D341Med (cell line): ENCODE measurements at regions not wholly inside any gene's neighbourhood (a gene's known extent, or its start where the extent isn't known, plus 50 kb on each side); places are given as distances from the start of the nearest gene placed in this dataset.

Experiments
- DNase-seq: peaks from one replicate; pipeline ENCODE4 v3.0.0; 2012; ENCODE audit warnings: low spot score

GRCh38 chr10:36301539-36301938 is 659.4 kb upstream of the FZD8 start:
- DNase-seq: no peak

- no peak for DNase-seq
Measured at GRCh38 chr10:36301139-36301538, 659.0 kb upstream of the FZD8 start.

- DNase-seq: no peak
Measured at GRCh38 chr10:36283827-36284226, 641.7 kb upstream of the FZD8 start.

GRCh38 chr10:36281831-36282331 is 639.8 kb upstream of the FZD8 start:
- DNase-seq: no peak

- no peak for DNase-seq
Measured at GRCh38 chr10:36280890-36281499, 638.9 kb upstream of the FZD8 start.

- no peak for DNase-seq
Measured at GRCh38 chr10:36280321-36280741, 638.2 kb upstream of the FZD8 start.

- no peak for DNase-seq
Measured at GRCh38 chr10:36278176-36278575, 636.1 kb upstream of the FZD8 start.

GRCh38 chr10:36277459-36277858 is 635.4 kb upstream of the FZD8 start:
- DNase-seq: no peak

GRCh38 chr10:36271627-36272340 is 629.7 kb upstream of the FZD8 start:
- DNase-seq: no peak

GRCh38 chr10:36269222-36269621 is 627.1 kb upstream of the FZD8 start:
- no peak for DNase-seq

- no peak for DNase-seq
Measured at GRCh38 chr10:36266923-36267322, 624.8 kb upstream of the FZD8 start.

GRCh38 chr10:36265741-36266140 is 623.6 kb upstream of the FZD8 start:
- no peak for DNase-seq

- DNase-seq: no peak
Measured at GRCh38 chr10:36263871-36264270, 621.8 kb upstream of the FZD8 start.

GRCh38 chr10:36256948-36257356 is 614.9 kb upstream of the FZD8 start:
- DNase-seq: no peak

GRCh38 chr10:36256166-36256565 is 614.1 kb upstream of the FZD8 start:
- no peak for DNase-seq

GRCh38 chr10:36254199-36254598 is 612.1 kb upstream of the FZD8 start:
- DNase-seq: no peak

- no peak for DNase-seq
Measured at GRCh38 chr10:36253731-36254130, 611.6 kb upstream of the FZD8 start.

GRCh38 chr10:36251068-36251467 is 609.0 kb upstream of the FZD8 start:
- DNase-seq: no peak

GRCh38 chr10:36248304-36248981 is 606.3 kb upstream of the FZD8 start:
- no peak for DNase-seq

- no peak for DNase-seq
Measured at GRCh38 chr10:36247478-36247877, 605.4 kb upstream of the FZD8 start.

GRCh38 chr10:36236931-36237330 is 594.8 kb upstream of the FZD8 start:
- no peak for DNase-seq

- DNase-seq: no peak
Measured at GRCh38 chr10:36236341-36236740, 594.2 kb upstream of the FZD8 start.

GRCh38 chr10:36232935-36233334 is 590.8 kb upstream of the FZD8 start:
- DNase-seq: no peak
